Common myeloid progenitor, CD34-positive (primary cell): ENCODE measurements at regions not wholly inside any gene's neighbourhood (a gene's known extent, or its start where the extent isn't known, plus 50 kb on each side); places are given as distances from the start of the nearest gene placed in this dataset.

Source experiments
- CTCF ChIA-PET: fragments of 350-600 bp; sonication (Branson Sonifier 250); formaldehyde crosslinking; loops from one replicate; lab custom pipeline; 2021; ENCODE audit warnings: antibody characterized with exemption; lab: Charles Lee
- POLR2A ChIA-PET: fragments of 350-600 bp; sonication (Branson Sonifier 250); formaldehyde crosslinking; loops from one replicate; lab custom pipeline; 2021; ENCODE audit warnings: antibody characterized with exemption; lab: Charles Lee
- DNase-seq, 3 donors: peaks; one replicate each; pipeline versions ENCODE4 v3.0.0 to v3.0.0-alpha.2; 2013
- H3K27ac ChIP-seq, 2 experiments: 1 replicate in 1 of 2; 2 replicates in 1 of 2; pipeline ENCODE4 v1.7.0; 2013; ENCODE audit warnings: inconsistent platforms in 2 of 2, low read length in 2 of 2, mild to moderate bottlenecking in 2 of 2, low read depth in 1 of 2, moderate library complexity in 1 of 2; ENCODE audit not compliant: severe bottlenecking in 2 of 2, insufficient read depth in 1 of 2, poor library complexity in 1 of 2
- H3K27me3 ChIP-seq, 5 experiments: replicated peaks in 2 of 5; 1 replicate in 3 of 5; 2 replicates in 2 of 5; pipeline versions ENCODE4 v1.6.1 to v1.7.0; 2013; ENCODE audit warnings: low read length in 4 of 5, mild to moderate bottlenecking in 2 of 5, moderate library complexity in 2 of 5, inconsistent platforms in 1 of 5; ENCODE audit not compliant: insufficient read depth in 5 of 5, control insufficient read depth in 4 of 5
- H3K36me3 ChIP-seq, 4 experiments: 1 replicate in 2 of 4; 2 replicates in 2 of 4; pipeline versions ENCODE4 v1.6.1 to v1.7.0; 2013; ENCODE audit warnings: low read length in 3 of 4, control low read depth in 1 of 4, mild to moderate bottlenecking in 1 of 4; ENCODE audit not compliant: control insufficient read depth in 4 of 4, insufficient read depth in 4 of 4
- H3K4me1 ChIP-seq, 4 experiments: 1 replicate in 3 of 4; 2 replicates in 1 of 4; pipeline versions ENCODE4 v1.6.1 to v1.7.1; 2013; ENCODE audit warnings: low read length in 3 of 4, mild to moderate bottlenecking in 3 of 4, control low read depth in 1 of 4, inconsistent platforms in 1 of 4, moderate library complexity in 1 of 4; ENCODE audit not compliant: control insufficient read depth in 4 of 4, insufficient read depth in 4 of 4; ENCODE audit errors: control extremely low read depth in 1 of 4
- H3K4me3 ChIP-seq, 7 experiments: 1 replicate in 4 of 7; 2 replicates in 3 of 7; pipeline versions ENCODE4 v1.5.1 to v1.7.0; 2013; ENCODE audit warnings: mild to moderate bottlenecking in 7 of 7, low read length in 6 of 7, moderate library complexity in 6 of 7, inconsistent platforms in 2 of 7, low read depth in 2 of 7, control low read depth in 1 of 7; ENCODE audit not compliant: insufficient read depth in 4 of 7, control insufficient read depth in 1 of 7; ENCODE audit errors: extremely low read depth in 1 of 7
- H3K9me3 ChIP-seq, 5 experiments: 1 replicate in 4 of 5; 2 replicates in 1 of 5; pipeline versions ENCODE4 v1.6.1 to v1.7.1; 2013; ENCODE audit warnings: low read length in 4 of 5, mild to moderate bottlenecking in 2 of 5, inconsistent platforms in 1 of 5, low read depth in 1 of 5, moderate library complexity in 1 of 5; ENCODE audit not compliant: control insufficient read depth in 4 of 5, insufficient read depth in 2 of 5; ENCODE audit errors: control extremely low read depth in 1 of 5
- WGBS: methylation state at CpG from one replicate; pipeline ENCODE4 v1.1.5; 2013; ENCODE audit not compliant: insufficient coverage; 5-methylcytosine and 5-hydroxymethylcytosine counted together

- no peaks in the 10 kb centered on the region for H3K9me3 ChIP-seq
- POLR2A ChIA-PET: no interaction called here
- no peaks in the 10 kb centered on the region for H3K36me3 ChIP-seq
- H3K27me3 ChIP-seq: no peaks in the 10 kb centered on the region
- no peak for DNase-seq
- no peak overlapping the region for H3K27ac ChIP-seq
- CTCF ChIA-PET: interaction anchor here (0.6 kb wide), 1 partner anchor 663 kb away, joined by 3 read pairs; no protein-coding TSS in a partner anchor
- no peaks in the 10 kb centered on the region for H3K4me1 ChIP-seq
- H3K4me3 ChIP-seq: no peak overlapping the region
- WGBS: 100% methylated on average over 1 of the region's 5 CpGs
Observed at GRCh38 chr3:22606461-22606860, 596.7 kb upstream of the UBE2E2 start.

- WGBS: 92% methylated on average over 3 of the region's 3 CpGs
- no peak for DNase-seq
- Histone ChIP-seq H3K4me1 (no peaks in the 10 kb centered on the region), H3K27me3 (no peaks in the 10 kb centered on the region), H3K36me3 (no peaks in the 10 kb centered on the region), H3K4me3 (no peak overlapping the region), H3K27ac (no peak overlapping the region), H3K9me3 (no peaks in the 10 kb centered on the region)
- ChIA-PET CTCF (no interaction called here), POLR2A (no interaction called here)
Observed at GRCh38 chr3:22606938-22607337, 596.2 kb upstream of the UBE2E2 start.

GRCh38 chr3:22608093-22608492 lies 595.0 kb upstream of the UBE2E2 start:
- Histone ChIP-seq H3K27ac (no peak overlapping the region), H3K9me3 (no peaks in the 10 kb centered on the region), H3K27me3 (no peaks in the 10 kb centered on the region), H3K36me3 (no peaks in the 10 kb centered on the region), H3K4me3 (no peak overlapping the region), H3K4me1 (no peaks in the 10 kb centered on the region)
- WGBS: 100% methylated on average over 3 of the region's 4 CpGs
- CTCF ChIA-PET: no interaction called here
- POLR2A ChIA-PET: no interaction called here
- DNase-seq: no peak

- ChIA-PET CTCF (no interaction called here), POLR2A (no interaction called here)
- no peaks in the 10 kb centered on the region for H3K36me3 ChIP-seq
- no peak overlapping the region for H3K27ac ChIP-seq
- no peaks in the 10 kb centered on the region for H3K4me1 ChIP-seq
- DNase-seq: no peak
- H3K9me3 ChIP-seq: no peaks in the 10 kb centered on the region
- WGBS: no CpG with 5 or more reads among the region's 2 CpGs
- H3K27me3 ChIP-seq: no peaks in the 10 kb centered on the region
- no peak overlapping the region for H3K4me3 ChIP-seq
Observed at GRCh38 chr3:22608721-22609120, 594.4 kb upstream of the UBE2E2 start.

- Histone ChIP-seq H3K27me3 (no peaks in the 10 kb centered on the region), H3K27ac (no peak overlapping the region), H3K9me3 (no peaks in the 10 kb centered on the region), H3K4me1 (no peaks in the 10 kb centered on the region), H3K36me3 (no peaks in the 10 kb centered on the region), H3K4me3 (no peak overlapping the region)
- DNase-seq: no peak
- no CpG with 5 or more reads among the region's 1 CpG for WGBS
- ChIA-PET POLR2A (no interaction called here), CTCF (no interaction called here)
Observed at GRCh38 chr3:22609139-22609538, 594.0 kb upstream of the UBE2E2 start.

GRCh38 chr3:22612927-22613326 lies 590.2 kb upstream of the UBE2E2 start:
- CTCF ChIA-PET: no interaction called here
- no peak for DNase-seq
- H3K27ac ChIP-seq: no peak overlapping the region
- no peaks in the 10 kb centered on the region for H3K36me3 ChIP-seq
- POLR2A ChIA-PET: no interaction called here
- H3K27me3 ChIP-seq: no peaks in the 10 kb centered on the region
- no peak overlapping the region for H3K4me3 ChIP-seq
- H3K4me1 ChIP-seq: no peaks in the 10 kb centered on the region
- no CpG with 5 or more reads among the region's 4 CpGs for WGBS
- no peaks in the 10 kb centered on the region for H3K9me3 ChIP-seq

GRCh38 chr3:22615790-22616189 lies 587.3 kb upstream of the UBE2E2 start:
- ChIA-PET POLR2A (no interaction called here), CTCF (interaction anchor here (1.2 kb wide), 1 partner anchor 16 kb away, joined by 3 read pairs; no protein-coding TSS in a partner anchor)
- no peaks in the 10 kb centered on the region for H3K4me1 ChIP-seq
- H3K36me3 ChIP-seq: no peaks in the 10 kb centered on the region
- no peaks in the 10 kb centered on the region for H3K27me3 ChIP-seq
- no peak overlapping the region for H3K27ac ChIP-seq
- no peaks in the 10 kb centered on the region for H3K9me3 ChIP-seq
- peak in 2 of 3 donors; percentile 2 to 29 for DNase-seq
- peak overlapping the region in 1 of 7 experiments; percentile 15 for H3K4me3 ChIP-seq
- WGBS: 67% methylated on average over 2 of the region's 2 CpGs
